ENCODE measurements at regions not wholly inside any gene's neighbourhood (a gene's known extent, or its start where the extent isn't known, plus 50 kb on each side); places are given as distances from the start of the nearest gene placed in this dataset.

DNA sequence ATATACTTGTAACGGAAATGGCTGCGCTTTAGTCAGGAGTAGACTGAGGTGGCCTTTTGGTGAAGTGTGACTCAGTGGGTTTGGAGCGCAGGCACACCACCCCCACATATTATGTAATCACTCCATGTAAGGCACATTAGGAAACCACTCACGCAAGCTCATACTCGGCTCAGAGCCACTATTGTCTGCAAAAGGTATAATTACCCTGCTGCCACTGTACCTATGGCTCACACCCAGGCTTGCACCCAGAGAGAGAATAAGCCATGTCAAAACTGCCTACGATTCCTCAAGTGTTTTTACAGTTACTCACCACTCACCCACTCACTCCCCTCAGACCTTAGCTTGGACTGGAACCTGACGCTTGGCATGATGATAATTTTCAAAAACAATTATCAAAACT is 611.9 kb upstream of the CCDC54 start:
- CTCF ChIA-PET = interaction anchor here (1.3 to 2.3 kb wide), 2 partner anchors 15 to 299 kb away, joined by 3 to 7 read pairs; no protein-coding TSS in a partner anchor
- TF ChIP-seq CTCF (IDR thresholded peaks at IDR 0.05; ENCODE audit: insufficient read depth, low read length, missing control alignments) = no peak
- POLR2A ChIA-PET = interaction anchor here (0.7 to 1.0 kb wide), 2 partner anchors 20 to 97 kb away, joined by 3 to 4 read pairs; no protein-coding TSS in a partner anchor
- no peak overlapping the region for H3K4me3 ChIP-seq (ENCODE audit: low read depth, low read length)
- peak; percentile 26 for DNase-seq (ENCODE audit: low read depth, low spot score)

- ChIA-PET POLR2A (no interaction called here), CTCF (no interaction called here)
- TF ChIP-seq CTCF (IDR thresholded peaks at IDR 0.05; ENCODE audit: insufficient read depth, low read length, missing control alignments) = no peak
- no peak for DNase-seq (ENCODE audit: low read depth, low spot score)
- H3K4me3 ChIP-seq (ENCODE audit: low read depth, low read length) = no peak overlapping the region
Measured at GRCh38 chr3:106768941-106769480, 608.2 kb upstream of the CCDC54 start.

DNA sequence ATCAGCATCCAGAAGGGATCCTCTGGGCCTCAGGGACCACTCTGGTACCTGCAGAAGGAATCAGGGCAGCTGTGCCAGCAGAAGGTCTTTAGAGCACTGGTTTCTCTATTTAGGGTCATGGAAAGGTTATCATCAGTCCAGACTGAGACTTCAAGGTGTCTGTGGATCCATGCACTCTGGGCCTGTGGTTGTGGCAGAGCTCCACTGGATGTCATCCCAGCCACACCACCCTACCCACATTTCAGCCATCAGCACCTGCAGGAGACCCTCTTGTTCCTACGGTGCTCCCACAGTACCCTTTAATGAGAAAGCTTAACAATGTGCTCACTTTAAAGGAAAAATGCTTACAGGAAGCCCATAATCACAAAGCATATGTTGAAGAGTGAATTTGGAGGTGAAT is 603.4 kb upstream of the CCDC54 start:
- H3K4me3 ChIP-seq (ENCODE audit: low read depth, low read length) = no peak overlapping the region
- ChIA-PET CTCF (no interaction called here), POLR2A (no interaction called here)
- no peak for DNase-seq (ENCODE audit: low read depth, low spot score)
- TF ChIP-seq CTCF (IDR thresholded peaks at IDR 0.05; ENCODE audit: insufficient read depth, low read length, missing control alignments) = no peak

- no peak for DNase-seq (ENCODE audit: low read depth, low spot score)
- H3K4me3 ChIP-seq (ENCODE audit: low read depth, low read length) = no peak overlapping the region
- no peak for TF ChIP-seq CTCF (IDR thresholded peaks at IDR 0.05; ENCODE audit: insufficient read depth, low read length, missing control alignments)
- CTCF ChIA-PET = no interaction called here
- POLR2A ChIA-PET = no interaction called here
Measured at GRCh38 chr3:106783231-106783630, 594.0 kb upstream of the CCDC54 start.

- CTCF ChIA-PET = no interaction called here
- POLR2A ChIA-PET = no interaction called here
- no peak for TF ChIP-seq CTCF (IDR thresholded peaks at IDR 0.05; ENCODE audit: insufficient read depth, low read length, missing control alignments)
- no peak for DNase-seq (ENCODE audit: low read depth, low spot score)
- H3K4me3 ChIP-seq (ENCODE audit: low read depth, low read length) = no peak overlapping the region
Measured at GRCh38 chr3:106789276-106789675, 588.0 kb upstream of the CCDC54 start.

DNA sequence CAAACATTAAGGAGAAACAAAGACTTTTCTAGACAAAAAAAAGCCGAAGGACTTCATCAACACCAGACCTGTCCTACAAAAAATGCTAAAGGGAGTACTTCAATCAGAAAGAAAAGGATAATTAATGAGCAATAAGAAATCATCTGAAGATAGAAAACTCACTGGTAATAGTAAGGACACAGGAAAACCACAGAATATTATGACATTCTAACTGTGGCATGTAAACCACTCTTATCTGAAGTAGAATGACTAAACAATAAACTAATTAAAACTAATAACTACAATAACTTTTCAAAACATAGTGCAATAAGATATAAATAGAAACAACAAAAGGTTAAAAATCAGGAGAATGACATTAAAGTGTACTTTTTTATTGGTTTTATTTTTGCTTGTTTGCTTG is 584.5 kb upstream of the CCDC54 start:
- DNase-seq (ENCODE audit: low read depth, low spot score) = no peak
- TF ChIP-seq CTCF (IDR thresholded peaks at IDR 0.05; ENCODE audit: insufficient read depth, low read length, missing control alignments) = no peak
- H3K4me3 ChIP-seq (ENCODE audit: low read depth, low read length) = no peak overlapping the region
- ChIA-PET CTCF (no interaction called here), POLR2A (no interaction called here)

All from AG04449 (cell line).